ENCODE measurements at regions not wholly inside any gene's neighbourhood (a gene's known extent, or its start where the extent isn't known, plus 50 kb on each side); places are given as distances from the start of the nearest gene placed in this dataset.

DNA sequence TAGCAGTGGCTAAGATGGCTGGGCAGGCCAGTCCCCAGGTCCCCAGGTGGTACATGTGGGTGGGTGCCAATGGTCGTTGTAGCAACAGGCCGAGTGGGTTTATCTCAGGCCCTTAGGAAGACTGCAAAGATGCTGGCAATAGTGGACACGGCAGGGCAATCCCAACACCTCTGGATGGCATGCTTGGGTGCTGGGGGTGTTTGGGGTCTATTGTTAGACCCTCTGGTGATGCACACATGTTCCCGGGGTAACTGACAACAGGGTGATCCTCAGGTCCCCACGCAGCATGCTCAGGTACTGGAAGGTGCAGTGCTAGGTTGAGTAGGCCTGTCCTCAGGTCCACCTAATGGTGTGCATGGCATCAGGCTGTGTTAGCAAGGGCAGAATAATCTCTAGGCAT is 267.5 kb downstream of the ANKRD50 start:
- H3K4me3 ChIP-seq (ENCODE audit: low read depth, low read length): no peak overlapping the region
- DNase-seq (ENCODE audit: low read depth): no peak
- no peak for TF ChIP-seq CTCF (IDR thresholded peaks at IDR 0.05; ENCODE audit: insufficient read depth, low read length, poor library complexity, severe bottlenecking)
- H3K27me3 ChIP-seq (ENCODE audit: control insufficient read depth, insufficient read depth, low read length): no peaks in the 10 kb centered on the region
- H3K36me3 ChIP-seq (ENCODE audit: control insufficient read depth, insufficient read depth, low read length): no peaks in the 10 kb centered on the region

DNA sequence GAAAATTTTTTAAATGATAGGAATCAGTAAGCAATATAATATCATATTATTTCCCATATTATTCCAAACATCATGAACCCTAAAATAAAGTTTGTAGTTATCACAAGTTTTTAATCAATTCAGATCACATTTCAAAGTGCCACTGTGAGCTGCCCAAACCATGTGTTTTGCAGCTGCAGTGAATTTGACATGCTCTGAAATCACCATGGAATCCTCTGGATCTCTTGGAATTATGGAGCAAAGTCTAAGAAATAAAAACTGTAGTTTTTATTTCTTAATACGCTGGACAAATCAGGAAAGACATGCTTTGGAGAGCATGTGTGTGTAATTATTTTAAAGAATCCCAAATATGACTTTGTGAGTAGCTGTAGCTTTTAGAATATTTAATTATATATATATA is 262.7 kb downstream of the ANKRD50 start:
- Histone ChIP-seq H3K27me3 (ENCODE audit: control insufficient read depth, insufficient read depth, low read length) (no peaks in the 10 kb centered on the region), H3K4me3 (ENCODE audit: low read depth, low read length) (no peak overlapping the region), H3K36me3 (ENCODE audit: control insufficient read depth, insufficient read depth, low read length) (no peaks in the 10 kb centered on the region)
- DNase-seq (ENCODE audit: low read depth): no peak
- no peak for TF ChIP-seq CTCF (IDR thresholded peaks at IDR 0.05; ENCODE audit: insufficient read depth, low read length, poor library complexity, severe bottlenecking)

DNA sequence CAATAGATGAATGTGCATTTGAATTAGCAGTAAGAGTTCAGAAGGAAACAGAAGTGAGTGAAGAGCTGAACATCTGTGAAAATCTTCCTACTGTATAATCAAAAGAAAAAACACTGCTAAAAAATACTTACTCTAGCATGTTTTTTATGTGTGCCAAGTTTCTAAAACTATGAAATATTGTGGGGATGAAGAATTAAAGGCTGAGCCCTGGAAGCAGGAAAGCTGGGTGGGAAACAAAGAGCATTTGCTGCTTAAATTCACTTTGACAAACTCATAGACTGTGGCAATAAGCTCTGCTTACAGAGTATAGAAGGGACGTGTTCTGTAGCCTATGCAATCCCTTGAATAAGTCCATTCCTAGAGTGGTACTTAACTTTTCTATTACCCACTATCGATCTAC is 261.7 kb downstream of the ANKRD50 start:
- Histone ChIP-seq H3K4me3 (ENCODE audit: low read depth, low read length) (no peak overlapping the region), H3K27me3 (ENCODE audit: control insufficient read depth, insufficient read depth, low read length) (no peaks in the 10 kb centered on the region), H3K36me3 (ENCODE audit: control insufficient read depth, insufficient read depth, low read length) (no peaks in the 10 kb centered on the region)
- DNase-seq (ENCODE audit: low read depth): no peak
- TF ChIP-seq CTCF (IDR thresholded peaks at IDR 0.05; ENCODE audit: insufficient read depth, low read length, poor library complexity, severe bottlenecking): no peak

DNA sequence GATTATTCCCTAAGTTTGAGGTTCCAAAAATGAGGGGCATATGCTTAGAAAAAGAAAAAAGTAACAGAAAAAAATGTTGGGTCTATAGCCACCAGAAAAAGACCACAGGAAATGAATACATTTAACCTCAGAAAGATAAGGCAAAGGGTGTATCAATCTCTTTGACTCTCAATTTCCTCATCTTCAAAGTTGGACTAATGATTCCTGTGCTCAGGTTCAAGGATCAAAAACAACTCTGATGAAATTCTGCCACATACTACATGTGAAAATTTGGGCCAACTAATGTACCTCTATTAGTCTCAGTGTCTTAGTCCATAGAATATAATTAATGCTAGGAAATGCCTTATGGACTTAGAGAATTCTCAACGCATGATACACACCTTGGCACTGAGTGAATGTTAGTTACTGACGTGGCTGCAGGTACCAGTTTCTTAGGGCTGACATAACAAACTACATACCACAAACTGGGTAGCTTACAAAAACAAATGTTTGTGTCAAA is 257.7 kb downstream of the ANKRD50 start:
- no peak for TF ChIP-seq CTCF (IDR thresholded peaks at IDR 0.05; ENCODE audit: insufficient read depth, low read length, poor library complexity, severe bottlenecking)
- Histone ChIP-seq H3K36me3 (ENCODE audit: control insufficient read depth, insufficient read depth, low read length) (no peaks in the 10 kb centered on the region), H3K4me3 (ENCODE audit: low read depth, low read length) (no peak overlapping the region), H3K27me3 (ENCODE audit: control insufficient read depth, insufficient read depth, low read length) (no peaks in the 10 kb centered on the region)
- DNase-seq (ENCODE audit: low read depth): no peak

DNA sequence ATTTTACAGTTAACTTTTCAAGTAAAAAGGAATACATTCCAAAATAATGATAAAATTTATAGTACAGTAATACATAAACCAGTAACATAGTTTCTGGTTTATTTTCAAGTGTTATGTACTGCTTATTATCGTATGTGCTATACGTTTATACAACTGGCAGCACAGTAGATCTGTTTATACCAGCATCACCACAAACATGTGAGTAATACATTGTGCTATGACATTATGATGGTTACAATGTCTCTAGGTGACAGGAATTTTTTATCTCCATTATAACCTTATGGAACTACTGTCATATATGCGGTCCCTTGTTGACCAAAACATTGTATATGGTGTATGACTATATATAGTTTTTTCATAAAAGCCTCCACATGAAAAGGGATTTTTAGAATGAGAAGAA is 256.9 kb downstream of the ANKRD50 start:
- no peak for DNase-seq (ENCODE audit: low read depth)
- Histone ChIP-seq H3K27me3 (ENCODE audit: control insufficient read depth, insufficient read depth, low read length) (no peaks in the 10 kb centered on the region), H3K36me3 (ENCODE audit: control insufficient read depth, insufficient read depth, low read length) (no peaks in the 10 kb centered on the region), H3K4me3 (ENCODE audit: low read depth, low read length) (no peak overlapping the region)
- no peak for TF ChIP-seq CTCF (IDR thresholded peaks at IDR 0.05; ENCODE audit: insufficient read depth, low read length, poor library complexity, severe bottlenecking)

DNA sequence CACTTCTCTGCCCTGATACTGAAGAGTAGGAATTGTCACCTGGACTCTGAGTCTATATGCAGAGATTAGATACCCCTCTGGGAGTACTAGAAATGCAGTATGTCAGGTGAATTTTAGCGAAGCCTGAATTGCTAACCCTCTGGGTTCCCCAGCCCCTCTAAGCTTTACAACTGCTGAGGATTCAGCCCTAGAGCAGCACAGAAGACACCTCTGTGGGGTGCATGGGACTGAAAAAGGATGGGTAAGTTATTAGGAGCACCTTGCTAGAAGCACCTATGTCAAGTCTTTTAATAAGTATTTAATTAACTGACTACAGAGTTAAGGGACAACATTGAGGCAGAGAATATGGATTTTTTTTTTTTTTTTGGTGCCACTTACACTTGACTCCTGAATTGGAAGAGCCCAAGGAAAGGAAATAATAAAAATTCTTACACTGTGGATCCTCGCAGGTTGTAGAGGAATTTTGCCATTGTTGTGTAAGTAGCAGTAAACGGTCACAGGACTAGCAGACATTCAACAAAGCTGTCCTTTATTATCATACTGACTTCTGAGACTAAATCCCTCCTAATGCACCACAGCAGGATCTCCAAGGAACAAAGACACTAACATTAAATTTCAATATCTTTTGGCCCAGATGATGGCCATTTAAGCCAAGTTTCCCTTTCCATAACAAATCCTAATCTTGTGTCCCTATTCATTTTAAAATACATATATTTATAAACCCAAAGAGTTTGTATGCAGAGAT is 253.2 kb downstream of the ANKRD50 start:
- no peak for TF ChIP-seq CTCF (IDR thresholded peaks at IDR 0.05; ENCODE audit: insufficient read depth, low read length, poor library complexity, severe bottlenecking)
- H3K4me3 ChIP-seq (ENCODE audit: low read depth, low read length): no peak overlapping the region
- H3K36me3 ChIP-seq (ENCODE audit: control insufficient read depth, insufficient read depth, low read length): no peaks in the 10 kb centered on the region

More for the DNA sequence above, 253.2 kb downstream of the ANKRD50 start:
- DNase-seq (ENCODE audit: low read depth): no peak
- H3K27me3 ChIP-seq (ENCODE audit: control insufficient read depth, insufficient read depth, low read length): no peaks in the 10 kb centered on the region
